HG03460 (cell line): ENCODE measurements at regions not wholly inside any gene's neighbourhood (a gene's known extent, or its start where the extent isn't known, plus 50 kb on each side); places are given as distances from the start of the nearest gene placed in this dataset.
"Not testable (repeated sequence)": the region's sequence is repeated elsewhere in the genome, so short reads cannot be mapped to it uniquely, and the experiment has no call there.

Experiments
- ATAC-seq: cut with Tn5 transposase; IDR thresholded peaks from one replicate; pipeline ENCODE4 v1.9.1; 2021; ENCODE audit not compliant: unreplicated experiment

- ATAC-seq: no peak
Measured at GRCh38 chrX:69065451-69065850, 99.8 kb downstream of the PJA1 start.

- no peak for ATAC-seq
Measured at GRCh38 chrX:69063486-69063885, 101.8 kb downstream of the PJA1 start.

GRCh38 chrX:69062493-69062892 lies 102.8 kb downstream of the PJA1 start:
- ATAC-seq: no peak

- no peak for ATAC-seq
Measured at GRCh38 chrX:69060631-69061408, 104.4 kb downstream of the PJA1 start.

- ATAC-seq: no peak
Measured at GRCh38 chrX:69055193-69055592, 110.1 kb downstream of the PJA1 start.

GRCh38 chrX:69054497-69054896 lies 110.8 kb downstream of the PJA1 start:
- ATAC-seq: not testable (repeated sequence)

GRCh38 chrX:69051901-69052300 lies 113.4 kb downstream of the PJA1 start:
- ATAC-seq: no peak

GRCh38 chrX:69050051-69050765 lies 115.0 kb downstream of the PJA1 start:
- ATAC-seq: no peak

GRCh38 chrX:69046996-69047490 lies 118.2 kb downstream of the PJA1 start:
- no peak for ATAC-seq

- ATAC-seq: no peak
Measured at GRCh38 chrX:69045616-69046345, 119.5 kb downstream of the PJA1 start.

GRCh38 chrX:69038816-69039215 lies 126.4 kb downstream of the PJA1 start:
- no peak for ATAC-seq

GRCh38 chrX:69038188-69038587 lies 127.1 kb downstream of the PJA1 start:
- no peak for ATAC-seq

- ATAC-seq: no peak
Measured at GRCh38 chrX:69037786-69038185, 127.5 kb downstream of the PJA1 start.

GRCh38 chrX:69036674-69037573 lies 128.3 kb downstream of the PJA1 start:
- no peak for ATAC-seq

GRCh38 chrX:69034451-69034850 lies 130.8 kb downstream of the PJA1 start:
- ATAC-seq: no peak

GRCh38 chrX:69033936-69034335 lies 131.3 kb downstream of the PJA1 start:
- ATAC-seq: no peak

GRCh38 chrX:69032601-69033000 lies 132.7 kb downstream of the PJA1 start:
- ATAC-seq: no peak

GRCh38 chrX:69031971-69032391 lies 133.3 kb downstream of the PJA1 start:
- no peak for ATAC-seq

GRCh38 chrX:69031181-69031580 lies 134.1 kb downstream of the PJA1 start:
- ATAC-seq: no peak

- no peak for ATAC-seq
Measured at GRCh38 chrX:69029771-69030170, 135.5 kb downstream of the PJA1 start.

- peak; percentile 9 for ATAC-seq
Measured at GRCh38 chrX:69028761-69029120, 136.5 kb downstream of the PJA1 start.
